ENCODE measurements at regions not wholly inside any gene's neighbourhood (a gene's known extent, or its start where the extent isn't known, plus 50 kb on each side); places are given as distances from the start of the nearest gene placed in this dataset.
"Not testable (repeated sequence)": the region's sequence is repeated elsewhere in the genome, so short reads cannot be mapped to it uniquely, and the experiment has no call there.

DNA sequence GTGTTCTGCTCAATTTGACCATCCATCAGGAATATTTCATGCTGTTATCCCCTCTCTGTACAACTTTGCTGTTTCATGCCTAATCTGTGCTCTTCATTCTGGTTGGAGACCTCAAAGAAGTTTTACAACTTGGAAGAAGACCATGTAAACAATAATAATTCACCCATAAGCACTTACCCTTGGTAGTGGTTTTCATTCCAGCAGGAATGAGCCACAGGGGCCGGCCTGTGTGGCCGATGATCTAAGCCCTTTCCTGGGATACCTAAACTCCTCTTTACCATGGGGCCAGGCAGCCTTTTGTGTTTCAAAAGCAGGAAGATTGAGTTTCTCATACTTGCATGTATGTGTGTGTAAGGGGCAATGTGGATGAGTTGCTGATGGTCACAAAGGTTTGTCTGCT lies 165.0 kb downstream of the FGF1 start:
- no peak overlapping the region for H3K9ac ChIP-seq (ENCODE audit: low read length)

GRCh38 chr5:142519913-142520312 lies 166.0 kb downstream of the FGF1 start:
- H3K27ac ChIP-seq (ENCODE audit: low read depth, low read length); H3K4me3 ChIP-seq (ENCODE audit: low read length); H3K9ac ChIP-seq (ENCODE audit: low read length); H3K4me1 ChIP-seq (ENCODE audit: control insufficient read depth, insufficient read depth, low read length); H3K36me3 ChIP-seq (ENCODE audit: control insufficient read depth, insufficient read depth, low read length); H3K27me3 ChIP-seq (ENCODE audit: control insufficient read depth, insufficient read depth, low read length): not testable (repeated sequence)

More for the DNA sequence above, 165.0 kb downstream of the FGF1 start:
- Histone ChIP-seq H3K4me1 (ENCODE audit: control insufficient read depth, insufficient read depth, low read length) (peaks cover 3% of the 10 kb centered on the region), H3K27me3 (ENCODE audit: control insufficient read depth, insufficient read depth, low read length) (no peaks in the 10 kb centered on the region), H3K36me3 (ENCODE audit: control insufficient read depth, insufficient read depth, low read length) (no peaks in the 10 kb centered on the region), H3K27ac (ENCODE audit: low read depth, low read length) (no peak overlapping the region), H3K4me3 (ENCODE audit: low read length) (no peak overlapping the region)

DNA sequence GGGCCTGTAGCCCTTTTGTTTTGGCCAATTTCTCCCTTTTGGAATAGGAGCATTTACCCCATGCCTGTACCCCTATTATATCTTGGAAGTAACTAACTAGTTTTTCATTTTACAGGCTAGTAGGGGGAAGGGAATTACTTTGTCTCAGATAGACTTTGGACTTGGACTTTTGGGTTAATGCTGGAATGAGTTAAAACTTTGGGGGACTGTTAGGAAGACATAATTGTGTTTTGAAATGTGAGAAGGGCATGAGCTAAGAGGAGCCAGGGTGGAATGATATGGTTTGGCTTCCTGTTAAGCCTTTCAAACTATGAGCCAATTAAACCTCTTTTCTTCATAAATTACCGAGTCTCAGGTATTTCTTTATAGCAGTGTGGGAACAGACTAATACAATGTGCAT lies 168.1 kb downstream of the FGF1 start:
- no peaks in the 10 kb centered on the region for H3K36me3 ChIP-seq (ENCODE audit: control insufficient read depth, insufficient read depth, low read length)
- H3K9ac ChIP-seq (ENCODE audit: low read length): no peak overlapping the region
- no peaks in the 10 kb centered on the region for H3K27me3 ChIP-seq (ENCODE audit: control insufficient read depth, insufficient read depth, low read length)
- H3K27ac ChIP-seq (ENCODE audit: low read depth, low read length): no peak overlapping the region
- peaks cover 3% of the 10 kb centered on the region for H3K4me1 ChIP-seq (ENCODE audit: control insufficient read depth, insufficient read depth, low read length)
- no peak overlapping the region for H3K4me3 ChIP-seq (ENCODE audit: low read length)

- Histone ChIP-seq H3K9ac (ENCODE audit: low read length) (no peak overlapping the region), H3K4me1 (ENCODE audit: control insufficient read depth, insufficient read depth, low read length) (peaks cover 3% of the 10 kb centered on the region), H3K4me3 (ENCODE audit: low read length) (no peak overlapping the region), H3K27ac (ENCODE audit: low read depth, low read length) (no peak overlapping the region), H3K36me3 (ENCODE audit: control insufficient read depth, insufficient read depth, low read length) (no peaks in the 10 kb centered on the region), H3K27me3 (ENCODE audit: control insufficient read depth, insufficient read depth, low read length) (no peaks in the 10 kb centered on the region)
Observed at GRCh38 chr5:142516732-142517131, 169.2 kb downstream of the FGF1 start.

- Histone ChIP-seq H3K27ac (ENCODE audit: low read depth, low read length) (no peak overlapping the region), H3K4me3 (ENCODE audit: low read length) (no peak overlapping the region), H3K4me1 (ENCODE audit: control insufficient read depth, insufficient read depth, low read length) (no peaks in the 10 kb centered on the region), H3K9ac (ENCODE audit: low read length) (no peak overlapping the region), H3K36me3 (ENCODE audit: control insufficient read depth, insufficient read depth, low read length) (no peaks in the 10 kb centered on the region), H3K27me3 (ENCODE audit: control insufficient read depth, insufficient read depth, low read length) (no peaks in the 10 kb centered on the region)
Observed at GRCh38 chr5:142515036-142515435, 170.9 kb downstream of the FGF1 start.

- no peak overlapping the region for H3K4me3 ChIP-seq (ENCODE audit: low read length)
- no peak overlapping the region for H3K9ac ChIP-seq (ENCODE audit: low read length)
- no peaks in the 10 kb centered on the region for H3K27me3 ChIP-seq (ENCODE audit: control insufficient read depth, insufficient read depth, low read length)
- H3K4me1 ChIP-seq (ENCODE audit: control insufficient read depth, insufficient read depth, low read length): no peaks in the 10 kb centered on the region
- H3K27ac ChIP-seq (ENCODE audit: low read depth, low read length): no peak overlapping the region
- H3K36me3 ChIP-seq (ENCODE audit: control insufficient read depth, insufficient read depth, low read length): no peaks in the 10 kb centered on the region
Observed at GRCh38 chr5:142514196-142514595, 171.7 kb downstream of the FGF1 start.

GRCh38 chr5:142512043-142513042 lies 173.5 kb downstream of the FGF1 start:
- no peak overlapping the region for H3K27ac ChIP-seq (ENCODE audit: low read depth, low read length)
- no peak overlapping the region for H3K9ac ChIP-seq (ENCODE audit: low read length)
- H3K27me3 ChIP-seq (ENCODE audit: control insufficient read depth, insufficient read depth, low read length): no peaks in the 10 kb centered on the region
- no peaks in the 10 kb centered on the region for H3K4me1 ChIP-seq (ENCODE audit: control insufficient read depth, insufficient read depth, low read length)
- no peaks in the 10 kb centered on the region for H3K36me3 ChIP-seq (ENCODE audit: control insufficient read depth, insufficient read depth, low read length)
- H3K4me3 ChIP-seq (ENCODE audit: low read length): no peak overlapping the region

- H3K27ac ChIP-seq (ENCODE audit: low read depth, low read length): no peak overlapping the region
Observed at GRCh38 chr5:142511358-142511757, 174.5 kb downstream of the FGF1 start.

GRCh38 chr5:142509026-142509425 lies 176.9 kb downstream of the FGF1 start:
- H3K4me1 ChIP-seq (ENCODE audit: control insufficient read depth, insufficient read depth, low read length): no peaks in the 10 kb centered on the region
- H3K27ac ChIP-seq (ENCODE audit: low read depth, low read length): no peak overlapping the region
- H3K9ac ChIP-seq (ENCODE audit: low read length): no peak overlapping the region
- no peaks in the 10 kb centered on the region for H3K36me3 ChIP-seq (ENCODE audit: control insufficient read depth, insufficient read depth, low read length)
- no peaks in the 10 kb centered on the region for H3K27me3 ChIP-seq (ENCODE audit: control insufficient read depth, insufficient read depth, low read length)
- H3K4me3 ChIP-seq (ENCODE audit: low read length): no peak overlapping the region

More at GRCh38 chr5:142511358-142511757, 174.5 kb downstream of the FGF1 start:
- H3K4me1 ChIP-seq (ENCODE audit: control insufficient read depth, insufficient read depth, low read length): no peaks in the 10 kb centered on the region
- H3K36me3 ChIP-seq (ENCODE audit: control insufficient read depth, insufficient read depth, low read length): no peaks in the 10 kb centered on the region
- H3K4me3 ChIP-seq (ENCODE audit: low read length): no peak overlapping the region
- no peaks in the 10 kb centered on the region for H3K27me3 ChIP-seq (ENCODE audit: control insufficient read depth, insufficient read depth, low read length)
- H3K9ac ChIP-seq (ENCODE audit: low read length): no peak overlapping the region

DNA sequence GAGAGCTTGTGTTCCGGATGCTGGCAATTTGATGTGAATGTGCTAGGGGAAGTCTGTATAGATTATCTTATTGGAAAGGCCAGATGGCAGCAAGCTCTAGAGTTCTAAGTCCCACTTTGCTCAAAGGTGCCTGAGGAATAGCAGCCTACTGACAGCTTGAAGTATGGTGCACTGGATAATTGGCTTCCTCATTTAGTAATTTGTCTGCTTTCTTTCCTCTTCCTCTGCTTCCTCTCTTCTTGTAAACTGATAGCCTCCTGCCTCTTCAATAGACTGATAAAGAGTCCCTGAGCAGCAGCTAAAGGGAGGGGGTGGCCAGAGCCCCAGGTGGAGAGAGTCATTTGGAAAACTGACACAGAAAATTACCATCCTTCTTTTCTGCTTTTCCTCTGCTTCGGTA lies 177.3 kb downstream of the FGF1 start:
- H3K27ac ChIP-seq (ENCODE audit: low read depth, low read length): no peak overlapping the region
- H3K4me3 ChIP-seq (ENCODE audit: low read length): no peak overlapping the region
- H3K27me3 ChIP-seq (ENCODE audit: control insufficient read depth, insufficient read depth, low read length): no peaks in the 10 kb centered on the region
- no peaks in the 10 kb centered on the region for H3K4me1 ChIP-seq (ENCODE audit: control insufficient read depth, insufficient read depth, low read length)
- no peak overlapping the region for H3K9ac ChIP-seq (ENCODE audit: low read length)
- H3K36me3 ChIP-seq (ENCODE audit: control insufficient read depth, insufficient read depth, low read length): no peaks in the 10 kb centered on the region

DNA sequence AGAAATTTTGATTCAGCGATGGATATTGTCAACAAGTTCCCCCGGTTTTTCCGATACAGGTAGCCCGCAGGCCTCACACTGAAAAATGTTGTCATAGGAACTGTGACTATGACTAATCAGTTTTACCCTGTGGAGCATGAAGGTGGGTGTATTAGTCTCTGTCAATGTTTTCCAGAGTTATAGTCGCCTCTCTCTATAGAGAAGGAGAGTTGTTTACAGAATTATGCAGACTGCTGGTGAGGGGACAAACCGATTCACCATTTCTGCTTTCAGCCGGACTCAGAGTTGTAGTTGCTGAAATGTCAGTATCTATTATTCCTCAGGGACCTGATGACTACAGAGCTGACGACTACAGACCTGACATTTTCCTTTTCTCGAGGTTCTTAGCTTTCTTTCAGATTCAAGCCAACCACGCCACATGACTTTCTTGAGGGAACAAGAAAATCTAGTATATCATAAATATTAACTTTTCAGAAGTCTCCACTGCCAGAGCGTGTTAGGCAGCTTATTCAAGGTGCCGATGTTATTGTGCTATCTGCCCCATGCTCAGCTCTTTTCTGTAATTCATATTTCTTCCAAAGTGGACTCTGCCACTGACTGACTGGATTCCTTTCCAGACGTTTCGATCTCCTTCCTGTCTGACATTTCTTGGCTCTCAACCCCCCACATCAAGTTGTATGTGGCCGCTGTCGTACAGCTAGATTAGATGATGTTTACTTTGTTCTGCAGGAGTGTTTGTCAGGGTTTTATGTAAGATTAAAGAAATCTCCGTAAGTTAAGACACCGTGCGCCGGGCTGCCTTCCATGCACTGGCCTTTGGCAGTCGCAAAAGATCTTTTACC lies 178.1 kb downstream of the FGF1 start:
- Histone ChIP-seq H3K36me3 (ENCODE audit: control insufficient read depth, insufficient read depth, low read length) (no peaks in the 10 kb centered on the region), H3K4me3 (ENCODE audit: low read length) (no peak overlapping the region), H3K4me1 (ENCODE audit: control insufficient read depth, insufficient read depth, low read length) (no peaks in the 10 kb centered on the region), H3K27ac (ENCODE audit: low read depth, low read length) (no peak overlapping the region), H3K27me3 (ENCODE audit: control insufficient read depth, insufficient read depth, low read length) (no peaks in the 10 kb centered on the region), H3K9ac (ENCODE audit: low read length) (no peak overlapping the region)

- Histone ChIP-seq H3K27ac (ENCODE audit: low read depth, low read length) (no peak overlapping the region), H3K27me3 (ENCODE audit: control insufficient read depth, insufficient read depth, low read length) (no peaks in the 10 kb centered on the region), H3K4me1 (ENCODE audit: control insufficient read depth, insufficient read depth, low read length) (no peaks in the 10 kb centered on the region), H3K36me3 (ENCODE audit: control insufficient read depth, insufficient read depth, low read length) (no peaks in the 10 kb centered on the region), H3K4me3 (ENCODE audit: low read length) (no peak overlapping the region), H3K9ac (ENCODE audit: low read length) (no peak overlapping the region)
Observed at GRCh38 chr5:142506756-142507155, 179.1 kb downstream of the FGF1 start.
